Retinal pigment epithelial cell (primary cell): ENCODE measurements at regions not wholly inside any gene's neighbourhood (a gene's known extent, or its start where the extent isn't known, plus 50 kb on each side); places are given as distances from the start of the nearest gene placed in this dataset.

Experiments used
- DNase-seq: peaks from one replicate; pipeline ENCODE4 v3.0.0-alpha.2; 2010; ENCODE audit warnings: low read depth
- H3K4me3 ChIP-seq: 2 replicates; pipeline ENCODE4 v1.5.1; 2011; ENCODE audit warnings: mild to moderate bottlenecking, low read length, control low read depth, moderate library complexity
- CTCF ChIP-seq: conservative IDR thresholded peaks from 2 replicates; pipeline ENCODE4 v1.5.1; 2011; ENCODE audit warnings: low read depth, low read length, control low read depth, inconsistent platforms

- DNase-seq: no peak
- H3K4me3 ChIP-seq: no peak overlapping the region
- no peak for TF ChIP-seq CTCF
Observed at GRCh38 chr11:41980741-41981140, 521.3 kb upstream of the LRRC4C start.

GRCh38 chr11:41982276-41982675, 522.8 kb upstream of the LRRC4C start:
- TF ChIP-seq CTCF: no peak
- no peak overlapping the region for H3K4me3 ChIP-seq
- DNase-seq: no peak

GRCh38 chr11:41982975-41983374, 523.5 kb upstream of the LRRC4C start:
- no peak for TF ChIP-seq CTCF

GRCh38 chr11:41983475-41983874, 524.0 kb upstream of the LRRC4C start:
- TF ChIP-seq CTCF: no peak
- no peak for DNase-seq
- H3K4me3 ChIP-seq: no peak overlapping the region

More at GRCh38 chr11:41982975-41983374, 523.5 kb upstream of the LRRC4C start:
- no peak for DNase-seq
- no peak overlapping the region for H3K4me3 ChIP-seq

GRCh38 chr11:41984023-41984422, 524.6 kb upstream of the LRRC4C start:
- H3K4me3 ChIP-seq: no peak overlapping the region
- no peak for DNase-seq
- no peak for TF ChIP-seq CTCF

- no peak for TF ChIP-seq CTCF
- no peak for DNase-seq
- H3K4me3 ChIP-seq: no peak overlapping the region
Observed at GRCh38 chr11:41985799-41986198, 526.3 kb upstream of the LRRC4C start.

GRCh38 chr11:41988951-41989572, 529.6 kb upstream of the LRRC4C start:
- TF ChIP-seq CTCF: no peak
- no peak for DNase-seq
- no peak overlapping the region for H3K4me3 ChIP-seq
